B cell (primary cell): ENCODE measurements at regions not wholly inside any gene's neighbourhood (a gene's known extent, or its start where the extent isn't known, plus 50 kb on each side); places are given as distances from the start of the nearest gene placed in this dataset.

ENCODE experiments used
- ATAC-seq: fragments of 200-7000 bp; cut with Tn5 transposase; one replicate; pipeline ENCODE4 v1.10.0; 2021; ENCODE audit warnings: low read depth, mild to moderate bottlenecking, moderate number of reproducible peaks, moderate library complexity
- CTCF ChIA-PET: fragments of 350-600 bp; sonication (Branson Sonifier 250); formaldehyde crosslinking; loops from one replicate; lab custom pipeline; 2021; ENCODE audit warnings: antibody characterized with exemption, inconsistent platforms; lab: Charles Lee
- POLR2A ChIA-PET: fragments of 350-600 bp; sonication (Branson Sonifier 250); formaldehyde crosslinking; loops from one replicate; lab custom pipeline; 2021; ENCODE audit warnings: antibody characterized with exemption; lab: Charles Lee
- DNase-seq: peaks from one replicate; pipeline ENCODE4 v3.0.0; 2013
- H2AFZ ChIP-seq: 2 replicates; pipeline ENCODE4 v1.6.1; 2012; ENCODE audit warnings: mild to moderate bottlenecking, low read depth, low read length; ENCODE audit not compliant: insufficient read depth, poor library complexity, severe bottlenecking
- H3K27ac ChIP-seq, 2 donors: 1 replicate in 1 of 2; 2 replicates in 1 of 2; pipeline ENCODE4 v1.5.1; 2012 to 2013; ENCODE audit warnings: low read length in 2 of 2, mild to moderate bottlenecking in 2 of 2, moderate library complexity in 1 of 2
- H3K27me3 ChIP-seq, 4 experiments: fragments of 200-600 bp in 1 of 4; sonication (generic) in 1 of 4; replicated peaks in 1 of 4; 1 replicate in 2 of 4; 2 replicates in 2 of 4; pipeline versions ENCODE4 v1.6.1 to v1.7.0; 2013 to 2016; ENCODE audit warnings: low read length in 3 of 4, mild to moderate bottlenecking in 2 of 4, mixed read lengths in 1 of 4, moderate library complexity in 1 of 4; ENCODE audit not compliant: insufficient read depth in 4 of 4, control insufficient read depth in 3 of 4; ENCODE audit errors: control extremely low read depth in 1 of 4
- H3K36me3 ChIP-seq, 2 experiments: replicated peaks in 1 of 2; 1 replicate in 1 of 2; 2 replicates in 1 of 2; pipeline versions ENCODE4 v1.6.1 to v1.7.1; 2013; ENCODE audit warnings: low read length in 1 of 2; ENCODE audit not compliant: insufficient read depth in 2 of 2, control insufficient read depth in 1 of 2; ENCODE audit errors: control extremely low read depth in 1 of 2, extremely low read depth in 1 of 2
- H3K4me1 ChIP-seq, 2 donors: fragments of 200-600 bp in 1 of 2; sonication (generic) in 1 of 2; 1 replicate in 1 of 2; 2 replicates in 1 of 2; pipeline versions ENCODE4 v1.5.1 to v1.6.1; 2013 to 2017; ENCODE audit warnings: low read length in 2 of 2; ENCODE audit not compliant: control insufficient read depth in 2 of 2, insufficient read depth in 2 of 2
- H3K4me2 ChIP-seq: replicated peaks from 2 replicates; pipeline ENCODE3; 2012; ENCODE audit warnings: mild to moderate bottlenecking, low read depth, low read length; ENCODE audit not compliant: poor library complexity, severe bottlenecking
- H3K4me3 ChIP-seq, 5 experiments: fragments of 200-600 bp in 1 of 5; sonication (generic) in 1 of 5; 1 replicate in 3 of 5; 2 replicates in 2 of 5; pipeline versions ENCODE4 v1.5.1 to v1.7.0; 2011 to 2016; ENCODE audit warnings: low read length in 4 of 5, mild to moderate bottlenecking in 4 of 5, low read depth in 2 of 5, control low read depth in 1 of 5, moderate library complexity in 1 of 5; ENCODE audit not compliant: insufficient read depth in 1 of 5; ENCODE audit errors: control extremely low read depth in 1 of 5, extremely low read depth in 1 of 5
- H3K79me2 ChIP-seq: fragments of 200-600 bp; sonication (generic); one replicate; pipeline ENCODE4 v1.6.0; 2016; ENCODE audit warnings: low read length; ENCODE audit not compliant: control insufficient read depth, insufficient read depth
- H3K9ac ChIP-seq: fragments of 200-600 bp; sonication (generic); 2 replicates; pipeline ENCODE4 v1.6.1; 2017; ENCODE audit warnings: mild to moderate bottlenecking, low read length, moderate library complexity
- H3K9me3 ChIP-seq, 3 donors: one replicate each; pipeline versions ENCODE4 v1.6.1 to v1.7.1; 2013; ENCODE audit warnings: low read length in 2 of 3; ENCODE audit not compliant: control insufficient read depth in 2 of 3, insufficient read depth in 1 of 3; ENCODE audit errors: control extremely low read depth in 1 of 3
- H4K20me1 ChIP-seq: 2 replicates; pipeline ENCODE4 v1.6.0; 2012; ENCODE audit warnings: mild to moderate bottlenecking, low read length; ENCODE audit not compliant: insufficient read depth, control insufficient read depth, poor library complexity, severe bottlenecking
- H3K27ac Mint-ChIP-seq: one replicate; pipeline ENCODE4 v1.8.0; 2021; ENCODE audit warnings: mixed read lengths
- H3K27me3 Mint-ChIP-seq: one replicate; pipeline ENCODE4 v1.8.0; 2021; ENCODE audit warnings: mixed read lengths
- H3K4me1 Mint-ChIP-seq: one replicate; pipeline ENCODE4 v1.8.0; 2021; ENCODE audit warnings: mixed read lengths
- H3K4me3 Mint-ChIP-seq: one replicate; pipeline ENCODE4 v1.8.0; 2021; ENCODE audit warnings: mixed read lengths
- H3K9me3 Mint-ChIP-seq: one replicate; pipeline ENCODE4 v1.8.0; 2022; ENCODE audit warnings: mixed read lengths; ENCODE audit not compliant: insufficient read depth
- EZH2 ChIP-seq: IDR thresholded peaks from 2 replicates; pipeline ENCODE4 v1.6.1; 2012; ENCODE audit warnings: borderline replicate concordance, low read depth, mild to moderate bottlenecking, moderate library complexity, low read length; ENCODE audit not compliant: insufficient read depth, poor library complexity, severe bottlenecking
- WGBS: methylation state at CpG from one replicate; pipeline ENCODE4 v1.1.5; 2013; ENCODE audit warnings: missing lambda C conversion rate; ENCODE audit not compliant: insufficient coverage; 5-methylcytosine and 5-hydroxymethylcytosine counted together
- intact Hi-C: fragments of 100-400 bp; cut with micrococcal nuclease; formaldehyde crosslinking; loops from one replicate; pipeline ENCODE4 v1.10.0; 2022
- TF ChIP-seq, protein P1 (sequence below): fragments of 200-600 bp; IDR thresholded peaks from one replicate; pipeline ENCODE4 v1.8.0; 2022; ENCODE audit warnings: antibody characterized with exemption, mild to moderate bottlenecking

DNA sequence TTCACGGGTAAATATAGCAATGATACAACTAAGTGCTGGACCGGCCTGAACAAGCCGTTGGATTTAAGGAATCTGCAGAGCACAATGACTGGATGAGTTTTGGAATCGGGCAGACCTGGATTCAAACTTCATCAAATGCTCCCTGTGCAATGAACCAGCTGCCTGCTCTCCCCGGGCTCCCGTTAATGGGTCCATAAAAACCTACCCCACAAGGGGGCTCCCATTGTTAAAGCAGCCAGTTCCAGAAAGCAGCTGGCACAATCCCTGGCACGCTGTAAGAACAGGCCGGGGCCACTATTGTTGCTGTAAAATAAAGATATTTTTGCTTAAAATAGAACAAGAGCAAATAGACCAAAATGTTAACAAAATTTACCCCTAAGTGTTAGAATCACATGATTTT lies 131.9 kb downstream of the C16orf95 start:
- Histone ChIP-seq H3K79me2 (no peaks in the 10 kb centered on the region), H4K20me1 (no peaks in the 10 kb centered on the region), H3K36me3 (no peaks in the 10 kb centered on the region), H3K4me2 (no peak overlapping the region), H3K27me3 (no peaks in the 10 kb centered on the region), H3K9me3 (peaks cover 0 to 17% (median 1%) of the 10 kb centered on the region in 3 donors), H2AFZ (no peak overlapping the region), H3K4me1 (no peaks in the 10 kb centered on the region), H3K9ac (no peak overlapping the region), H3K4me3 (no peak overlapping the region), H3K27ac (no peak overlapping the region)
- TF ChIP-seq, protein P1, sequence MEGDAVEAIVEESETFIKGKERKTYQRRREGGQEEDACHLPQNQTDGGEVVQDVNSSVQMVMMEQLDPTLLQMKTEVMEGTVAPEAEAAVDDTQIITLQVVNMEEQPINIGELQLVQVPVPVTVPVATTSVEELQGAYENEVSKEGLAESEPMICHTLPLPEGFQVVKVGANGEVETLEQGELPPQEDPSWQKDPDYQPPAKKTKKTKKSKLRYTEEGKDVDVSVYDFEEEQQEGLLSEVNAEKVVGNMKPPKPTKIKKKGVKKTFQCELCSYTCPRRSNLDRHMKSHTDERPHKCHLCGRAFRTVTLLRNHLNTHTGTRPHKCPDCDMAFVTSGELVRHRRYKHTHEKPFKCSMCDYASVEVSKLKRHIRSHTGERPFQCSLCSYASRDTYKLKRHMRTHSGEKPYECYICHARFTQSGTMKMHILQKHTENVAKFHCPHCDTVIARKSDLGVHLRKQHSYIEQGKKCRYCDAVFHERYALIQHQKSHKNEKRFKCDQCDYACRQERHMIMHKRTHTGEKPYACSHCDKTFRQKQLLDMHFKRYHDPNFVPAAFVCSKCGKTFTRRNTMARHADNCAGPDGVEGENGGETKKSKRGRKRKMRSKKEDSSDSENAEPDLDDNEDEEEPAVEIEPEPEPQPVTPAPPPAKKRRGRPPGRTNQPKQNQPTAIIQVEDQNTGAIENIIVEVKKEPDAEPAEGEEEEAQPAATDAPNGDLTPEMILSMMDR, result no peak
- TF ChIP-seq EZH2, result no peak
- intact Hi-C loops, result no loop called here
- 97% methylated on average over 4 of the region's 8 CpGs for WGBS
- peaks cover 4% of the 10 kb centered on the region for H3K27me3 Mint-ChIP-seq
- H3K4me3 Mint-ChIP-seq, result no peak overlapping the region
- no peak for DNase-seq
- H3K27ac Mint-ChIP-seq, result no peak overlapping the region
- ATAC-seq, result no peak
- H3K4me1 Mint-ChIP-seq, result no peaks in the 10 kb centered on the region
- CTCF ChIA-PET, result no interaction called here
- H3K9me3 Mint-ChIP-seq, result peaks cover 14% of the 10 kb centered on the region
- POLR2A ChIA-PET, result no interaction called here

GRCh38 chr16:87185983-87186382 lies 131.2 kb downstream of the C16orf95 start:
- H3K27me3 ChIP-seq, result no peaks in the 10 kb centered on the region
- H3K36me3 ChIP-seq, result no peaks in the 10 kb centered on the region
- POLR2A ChIA-PET, result no interaction called here
- H3K9me3 ChIP-seq, result peaks cover 0 to 21% (median 5%) of the 10 kb centered on the region in 3 donors
- H3K9ac ChIP-seq, result no peak overlapping the region
- ATAC-seq (no peak), DNase-seq (no peak)
- CTCF ChIA-PET, result no interaction called here
- Mint-ChIP-seq H3K4me3 (no peak overlapping the region), H3K9me3 (peaks cover 14% of the 10 kb centered on the region), H3K27me3 (no peaks in the 10 kb centered on the region), H3K27ac (no peak overlapping the region), H3K4me1 (no peaks in the 10 kb centered on the region)
- H3K4me2 ChIP-seq, result no peak overlapping the region
- no peak for TF ChIP-seq EZH2
- TF ChIP-seq, protein P1, result no peak
- 91% methylated on average over 14 of the region's 19 CpGs for WGBS
- intact Hi-C loops, result no loop called here
- no peaks in the 10 kb centered on the region for H3K4me1 ChIP-seq
- H3K27ac ChIP-seq, result no peak overlapping the region
- H4K20me1 ChIP-seq, result no peaks in the 10 kb centered on the region
- H3K79me2 ChIP-seq, result no peaks in the 10 kb centered on the region
- H3K4me3 ChIP-seq, result no peak overlapping the region
- H2AFZ ChIP-seq, result no peak overlapping the region
